ENCODE measurements at regions not wholly inside any gene's neighbourhood (a gene's known extent, or its start where the extent isn't known, plus 50 kb on each side); places are given as distances from the start of the nearest gene placed in this dataset.

- Histone ChIP-seq H3K27ac (ENCODE audit: low read depth, low read length) (no peak overlapping the region), H4K20me1 (ENCODE audit: insufficient read depth, low read length) (no peaks in the 10 kb centered on the region), H3K9me3 (ENCODE audit: low read depth, low read length) (peaks cover 2% of the 10 kb centered on the region), H3K27me3 (ENCODE audit: insufficient read depth, low read length) (peaks cover 46% of the 10 kb centered on the region), H3K4me1 (ENCODE audit: insufficient read depth, low read length) (no peaks in the 10 kb centered on the region), H3K4me3 (ENCODE audit: insufficient read depth, low read length) (no peak overlapping the region), H3K79me2 (ENCODE audit: insufficient read depth, low read length) (no peaks in the 10 kb centered on the region), H3K4me2 (ENCODE audit: insufficient read depth, low read length) (no peak overlapping the region), H2AFZ (ENCODE audit: low read length) (no peak overlapping the region), H3K36me3 (ENCODE audit: insufficient read depth, low read length) (no peaks in the 10 kb centered on the region)
- TF ChIP-seq CTCF (IDR thresholded peaks at IDR 0.05; ENCODE audit: extremely low read depth, low read depth, low read length): no peak
- DNase-seq (ENCODE audit: insufficient read length, low spot score, missing footprints): no peak
These were observed 179.3 kb upstream of the MVB12B start for GRCh38 chr9:126147186-126147935.

GRCh38 chr9:126147936-126148870, 178.4 kb upstream of the MVB12B start:
- no peak for TF ChIP-seq CTCF (IDR thresholded peaks at IDR 0.05; ENCODE audit: extremely low read depth, low read depth, low read length)
- H3K4me2 ChIP-seq (ENCODE audit: insufficient read depth, low read length): no peak overlapping the region
- H3K36me3 ChIP-seq (ENCODE audit: insufficient read depth, low read length): no peaks in the 10 kb centered on the region
- no peak overlapping the region for H2AFZ ChIP-seq (ENCODE audit: low read length)
- H4K20me1 ChIP-seq (ENCODE audit: insufficient read depth, low read length): no peaks in the 10 kb centered on the region
- peaks cover 2% of the 10 kb centered on the region for H3K9me3 ChIP-seq (ENCODE audit: low read depth, low read length)
- H3K4me1 ChIP-seq (ENCODE audit: insufficient read depth, low read length): no peaks in the 10 kb centered on the region
- H3K4me3 ChIP-seq (ENCODE audit: insufficient read depth, low read length): no peak overlapping the region
- peaks cover 46% of the 10 kb centered on the region for H3K27me3 ChIP-seq (ENCODE audit: insufficient read depth, low read length)
- no peak for DNase-seq (ENCODE audit: insufficient read length, low spot score, missing footprints)
- no peaks in the 10 kb centered on the region for H3K79me2 ChIP-seq (ENCODE audit: insufficient read depth, low read length)
- H3K27ac ChIP-seq (ENCODE audit: low read depth, low read length): no peak overlapping the region

- no peak overlapping the region for H3K4me3 ChIP-seq (ENCODE audit: insufficient read depth, low read length)
- H3K36me3 ChIP-seq (ENCODE audit: insufficient read depth, low read length): no peaks in the 10 kb centered on the region
- no peaks in the 10 kb centered on the region for H3K79me2 ChIP-seq (ENCODE audit: insufficient read depth, low read length)
- no peak for DNase-seq (ENCODE audit: insufficient read length, low spot score, missing footprints)
- H3K27me3 ChIP-seq (ENCODE audit: insufficient read depth, low read length): peaks cover 46% of the 10 kb centered on the region
- H2AFZ ChIP-seq (ENCODE audit: low read length): no peak overlapping the region
- no peak overlapping the region for H3K27ac ChIP-seq (ENCODE audit: low read depth, low read length)
- H3K4me2 ChIP-seq (ENCODE audit: insufficient read depth, low read length): no peak overlapping the region
- TF ChIP-seq CTCF (IDR thresholded peaks at IDR 0.05; ENCODE audit: extremely low read depth, low read depth, low read length): no peak
- H3K4me1 ChIP-seq (ENCODE audit: insufficient read depth, low read length): no peaks in the 10 kb centered on the region
- H4K20me1 ChIP-seq (ENCODE audit: insufficient read depth, low read length): no peaks in the 10 kb centered on the region
- H3K9me3 ChIP-seq (ENCODE audit: low read depth, low read length): peaks cover 2% of the 10 kb centered on the region
These were observed 177.6 kb upstream of the MVB12B start for GRCh38 chr9:126148994-126149393.

- H2AFZ ChIP-seq (ENCODE audit: low read length): no peak overlapping the region
These were observed 177.0 kb upstream of the MVB12B start for GRCh38 chr9:126149661-126150060.

More at GRCh38 chr9:126149661-126150060, 177.0 kb upstream of the MVB12B start:
- H3K79me2 ChIP-seq (ENCODE audit: insufficient read depth, low read length): no peaks in the 10 kb centered on the region
- H3K36me3 ChIP-seq (ENCODE audit: insufficient read depth, low read length): no peaks in the 10 kb centered on the region
- TF ChIP-seq CTCF (IDR thresholded peaks at IDR 0.05; ENCODE audit: extremely low read depth, low read depth, low read length): no peak
- peaks cover 46% of the 10 kb centered on the region for H3K27me3 ChIP-seq (ENCODE audit: insufficient read depth, low read length)
- H4K20me1 ChIP-seq (ENCODE audit: insufficient read depth, low read length): no peaks in the 10 kb centered on the region
- no peak for DNase-seq (ENCODE audit: insufficient read length, low spot score, missing footprints)
- no peak overlapping the region for H3K4me3 ChIP-seq (ENCODE audit: insufficient read depth, low read length)
- H3K4me2 ChIP-seq (ENCODE audit: insufficient read depth, low read length): no peak overlapping the region
- no peak overlapping the region for H3K27ac ChIP-seq (ENCODE audit: low read depth, low read length)
- H3K4me1 ChIP-seq (ENCODE audit: insufficient read depth, low read length): no peaks in the 10 kb centered on the region
- peaks cover 2% of the 10 kb centered on the region for H3K9me3 ChIP-seq (ENCODE audit: low read depth, low read length)

Data from osteoblast (primary cell).